ENCODE measurements at regions not wholly inside any gene's neighbourhood (a gene's known extent, or its start where the extent isn't known, plus 50 kb on each side); places are given as distances from the start of the nearest gene placed in this dataset.

DNA sequence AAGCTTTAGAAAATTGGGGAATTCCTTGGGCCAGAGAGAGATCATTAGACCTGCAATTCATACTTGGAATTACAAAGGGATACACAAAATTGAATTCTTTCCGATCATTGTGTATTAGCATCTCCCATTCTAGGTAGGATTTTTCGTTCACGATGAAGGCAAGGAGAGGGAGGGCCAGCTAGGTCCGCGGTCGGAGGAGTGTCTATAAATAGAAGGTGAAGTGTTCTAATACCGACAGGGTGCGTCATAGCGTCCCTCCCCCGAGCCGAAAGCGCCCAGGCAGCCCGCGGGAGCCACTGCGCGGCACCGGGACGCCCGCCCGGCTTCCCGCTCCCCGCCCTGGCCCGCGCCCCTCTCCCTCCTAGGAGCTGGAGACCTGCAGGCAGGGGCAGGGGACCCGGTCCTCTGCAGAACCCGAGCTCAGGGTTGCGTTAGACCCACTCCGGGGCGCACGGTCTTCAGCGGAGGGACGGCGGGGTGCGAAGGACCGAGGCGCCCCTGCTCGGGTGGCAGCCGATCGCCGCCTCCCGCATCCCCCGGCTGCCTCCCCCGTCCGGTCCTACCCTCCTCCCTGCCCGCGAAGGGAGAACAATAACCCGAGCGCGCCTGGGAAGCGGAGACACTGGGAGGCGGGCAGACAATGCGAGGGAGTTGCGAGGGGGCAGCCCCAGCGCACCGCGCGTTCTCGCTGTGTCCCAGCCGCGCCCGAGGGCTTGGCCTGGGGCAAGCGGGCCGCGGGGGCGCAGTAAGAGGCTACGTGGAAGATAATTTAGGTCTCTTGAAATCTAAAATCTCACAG is 114.2 kb upstream of the SERTAD2 start (continued):
- TF ChIP-seq, protein P1, sequence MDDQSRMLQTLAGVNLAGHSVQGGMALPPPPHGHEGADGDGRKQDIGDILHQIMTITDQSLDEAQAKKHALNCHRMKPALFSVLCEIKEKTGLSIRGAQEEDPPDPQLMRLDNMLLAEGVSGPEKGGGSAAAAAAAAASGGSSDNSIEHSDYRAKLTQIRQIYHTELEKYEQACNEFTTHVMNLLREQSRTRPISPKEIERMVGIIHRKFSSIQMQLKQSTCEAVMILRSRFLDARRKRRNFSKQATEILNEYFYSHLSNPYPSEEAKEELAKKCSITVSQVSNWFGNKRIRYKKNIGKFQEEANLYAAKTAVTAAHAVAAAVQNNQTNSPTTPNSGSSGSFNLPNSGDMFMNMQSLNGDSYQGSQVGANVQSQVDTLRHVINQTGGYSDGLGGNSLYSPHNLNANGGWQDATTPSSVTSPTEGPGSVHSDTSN (CRISPR knock-in tag; IDR thresholded peaks at IDR 0.05; ENCODE audit: borderline replicate concordance) = no peak
- TF ChIP-seq ZNF75D (CRISPR knock-in tag; IDR thresholded peaks at IDR 0.05; ENCODE audit: borderline replicate concordance) (no peak), MIER2 (CRISPR knock-in tag; IDR thresholded peaks at IDR 0.05) (no peak), FOXO1 (CRISPR knock-in tag; IDR thresholded peaks at IDR 0.05) (peak; percentile 32; the same call in 1 of the 2 replicates), SRSF4 (IDR thresholded peaks at IDR 0.05; ENCODE audit: low read depth, low read length, poor library complexity, severe bottlenecking) (no peak), ARHGAP35 (CRISPR knock-in tag; IDR thresholded peaks at IDR 0.05; ENCODE audit: borderline replicate concordance) (peak; percentile 53; the same call in 1 of the 2 replicates), HMG20B (CRISPR knock-in tag; conservative IDR thresholded peaks at IDR 0.05) (no peak), CHD4 (IDR thresholded peaks at IDR 0.05; ENCODE audit: borderline replicate concordance, low read length) (no peak), EP300 (IDR thresholded peaks at IDR 0.05; ENCODE audit: low read depth in 2 of 2, low read length in 2 of 2) (no peak), EP300 (CRISPR knock-in tag; IDR thresholded peaks at IDR 0.05; ENCODE audit: borderline replicate concordance) (no peak), ZBTB7A (CRISPR knock-in tag; IDR thresholded peaks at IDR 0.05) (no peak; the same call in 1 of the 2 replicates), ZFX (CRISPR knock-in tag; IDR thresholded peaks at IDR 0.05; ENCODE audit: low read depth) (peak; percentile 23; the same call in 1 of the 2 replicates)
- TF ChIP-seq, protein P2, sequence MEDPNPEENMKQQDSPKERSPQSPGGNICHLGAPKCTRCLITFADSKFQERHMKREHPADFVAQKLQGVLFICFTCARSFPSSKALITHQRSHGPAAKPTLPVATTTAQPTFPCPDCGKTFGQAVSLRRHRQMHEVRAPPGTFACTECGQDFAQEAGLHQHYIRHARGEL (CRISPR knock-in tag; IDR thresholded peaks at IDR 0.05) = peak; percentile 39; the same call in 1 of the 2 replicates
- TF ChIP-seq, protein P3, sequence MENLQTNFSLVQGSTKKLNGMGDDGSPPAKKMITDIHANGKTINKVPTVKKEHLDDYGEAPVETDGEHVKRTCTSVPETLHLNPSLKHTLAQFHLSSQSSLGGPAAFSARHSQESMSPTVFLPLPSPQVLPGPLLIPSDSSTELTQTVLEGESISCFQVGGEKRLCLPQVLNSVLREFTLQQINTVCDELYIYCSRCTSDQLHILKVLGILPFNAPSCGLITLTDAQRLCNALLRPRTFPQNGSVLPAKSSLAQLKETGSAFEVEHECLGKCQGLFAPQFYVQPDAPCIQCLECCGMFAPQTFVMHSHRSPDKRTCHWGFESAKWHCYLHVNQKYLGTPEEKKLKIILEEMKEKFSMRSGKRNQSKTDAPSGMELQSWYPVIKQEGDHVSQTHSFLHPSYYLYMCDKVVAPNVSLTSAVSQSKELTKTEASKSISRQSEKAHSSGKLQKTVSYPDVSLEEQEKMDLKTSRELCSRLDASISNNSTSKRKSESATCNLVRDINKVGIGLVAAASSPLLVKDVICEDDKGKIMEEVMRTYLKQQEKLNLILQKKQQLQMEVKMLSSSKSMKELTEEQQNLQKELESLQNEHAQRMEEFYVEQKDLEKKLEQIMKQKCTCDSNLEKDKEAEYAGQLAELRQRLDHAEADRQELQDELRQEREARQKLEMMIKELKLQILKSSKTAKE (CRISPR knock-in tag; IDR thresholded peaks at IDR 0.05; ENCODE audit: borderline replicate concordance) = peak; percentile 70; the same call in 1 of the 2 replicates
- TF ChIP-seq, protein P4, sequence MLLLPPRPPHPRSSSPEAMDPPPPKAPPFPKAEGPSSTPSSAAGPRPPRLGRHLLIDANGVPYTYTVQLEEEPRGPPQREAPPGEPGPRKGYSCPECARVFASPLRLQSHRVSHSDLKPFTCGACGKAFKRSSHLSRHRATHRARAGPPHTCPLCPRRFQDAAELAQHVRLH (CRISPR knock-in tag; IDR thresholded peaks at IDR 0.05; ENCODE audit: borderline replicate concordance, low read depth) = 0 out of 2 replicates have a peak, but pooled peaks have one; percentile 40
- TF ChIP-seq, protein P5, sequence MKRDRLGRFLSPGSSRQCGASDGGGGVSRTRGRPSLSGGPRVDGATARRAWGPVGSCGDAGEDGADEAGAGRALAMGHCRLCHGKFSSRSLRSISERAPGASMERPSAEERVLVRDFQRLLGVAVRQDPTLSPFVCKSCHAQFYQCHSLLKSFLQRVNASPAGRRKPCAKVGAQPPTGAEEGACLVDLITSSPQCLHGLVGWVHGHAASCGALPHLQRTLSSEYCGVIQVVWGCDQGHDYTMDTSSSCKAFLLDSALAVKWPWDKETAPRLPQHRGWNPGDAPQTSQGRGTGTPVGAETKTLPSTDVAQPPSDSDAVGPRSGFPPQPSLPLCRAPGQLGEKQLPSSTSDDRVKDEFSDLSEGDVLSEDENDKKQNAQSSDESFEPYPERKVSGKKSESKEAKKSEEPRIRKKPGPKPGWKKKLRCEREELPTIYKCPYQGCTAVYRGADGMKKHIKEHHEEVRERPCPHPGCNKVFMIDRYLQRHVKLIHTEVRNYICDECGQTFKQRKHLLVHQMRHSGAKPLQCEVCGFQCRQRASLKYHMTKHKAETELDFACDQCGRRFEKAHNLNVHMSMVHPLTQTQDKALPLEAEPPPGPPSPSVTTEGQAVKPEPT (CRISPR knock-in tag; IDR thresholded peaks at IDR 0.05; ENCODE audit: low read depth) = 0 out of 2 replicates have a peak, but pooled peaks have one; percentile 61
- TF ChIP-seq, protein P6, sequence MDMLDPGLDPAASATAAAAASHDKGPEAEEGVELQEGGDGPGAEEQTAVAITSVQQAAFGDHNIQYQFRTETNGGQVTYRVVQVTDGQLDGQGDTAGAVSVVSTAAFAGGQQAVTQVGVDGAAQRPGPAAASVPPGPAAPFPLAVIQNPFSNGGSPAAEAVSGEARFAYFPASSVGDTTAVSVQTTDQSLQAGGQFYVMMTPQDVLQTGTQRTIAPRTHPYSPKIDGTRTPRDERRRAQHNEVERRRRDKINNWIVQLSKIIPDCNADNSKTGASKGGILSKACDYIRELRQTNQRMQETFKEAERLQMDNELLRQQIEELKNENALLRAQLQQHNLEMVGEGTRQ (IDR thresholded peaks at IDR 0.05; ENCODE audit: low read depth, low read length) = no peak
- TF ChIP-seq, protein P6 (CRISPR knock-in tag; IDR thresholded peaks at IDR 0.05; ENCODE audit: borderline replicate concordance) = no peak
- TF ChIP-seq, protein P7, sequence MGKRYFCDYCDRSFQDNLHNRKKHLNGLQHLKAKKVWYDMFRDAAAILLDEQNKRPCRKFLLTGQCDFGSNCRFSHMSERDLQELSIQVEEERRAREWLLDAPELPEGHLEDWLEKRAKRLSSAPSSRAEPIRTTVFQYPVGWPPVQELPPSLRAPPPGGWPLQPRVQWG (CRISPR knock-in tag; IDR thresholded peaks at IDR 0.05; ENCODE audit: borderline replicate concordance, low read depth) = no peak

Measured in HepG2 (cell line).